Mesodermal cell (in vitro differentiated cells): ENCODE measurements at regions not wholly inside any gene's neighbourhood (a gene's known extent, or its start where the extent isn't known, plus 50 kb on each side); places are given as distances from the start of the nearest gene placed in this dataset.

Experiments
- H3K27ac ChIP-seq: 2 replicates; pipeline ENCODE4 v1.7.0; 2013; ENCODE audit warnings: mild to moderate bottlenecking, low read depth, low read length, moderate library complexity; ENCODE audit not compliant: severe bottlenecking
- H3K36me3 ChIP-seq: 2 replicates; pipeline ENCODE4 v1.7.1; 2013; ENCODE audit warnings: mild to moderate bottlenecking, low read length, moderate library complexity; ENCODE audit not compliant: control insufficient read depth, insufficient read depth
- H3K4me1 ChIP-seq: one replicate; pipeline ENCODE4 v1.7.1; 2013; ENCODE audit warnings: mild to moderate bottlenecking, low read length; ENCODE audit not compliant: insufficient read depth, control insufficient read depth, poor library complexity, severe bottlenecking
- H3K4me3 ChIP-seq: 2 replicates; pipeline ENCODE4 v1.7.0; 2013; ENCODE audit warnings: low read length, control low read depth, mild to moderate bottlenecking; ENCODE audit not compliant: insufficient read depth, poor library complexity, severe bottlenecking; ENCODE audit errors: extremely low read depth
- H3K9me3 ChIP-seq: 2 replicates; pipeline ENCODE4 v1.7.1; 2013; ENCODE audit warnings: mild to moderate bottlenecking, low read length, moderate library complexity; ENCODE audit not compliant: control insufficient read depth
- WGBS, 2 experiments: methylation state at CpG; one replicate each; pipeline ENCODE4 v1.1.5; 2013; ENCODE audit warnings: missing lambda C conversion rate in 2 of 2; ENCODE audit not compliant: insufficient coverage in 2 of 2; 5-methylcytosine and 5-hydroxymethylcytosine counted together

DNA sequence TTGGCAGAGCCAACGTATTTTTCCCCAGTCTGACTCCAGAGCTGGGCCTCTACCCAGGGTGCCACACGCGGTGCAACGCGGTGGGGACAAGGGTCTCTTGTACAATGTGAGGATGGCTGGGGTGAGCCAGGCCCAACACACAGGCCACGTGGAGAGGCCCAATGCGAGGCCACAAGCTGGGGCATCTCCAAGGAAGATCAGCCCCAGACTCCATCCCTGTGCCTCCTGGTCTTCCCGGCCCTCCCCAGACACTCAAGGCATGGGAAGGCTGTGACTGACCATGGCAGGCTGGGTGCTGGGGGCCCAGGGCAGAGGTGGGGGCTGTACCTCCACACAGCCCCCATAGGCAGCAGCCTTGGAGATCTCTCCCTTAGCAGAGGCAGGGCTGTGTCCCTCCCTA, 135.3 kb upstream of the FAM20C start:
- Histone ChIP-seq H3K27ac (no peak overlapping the region), H3K9me3 (no peaks in the 10 kb centered on the region), H3K36me3 (no peaks in the 10 kb centered on the region), H3K4me1 (no peaks in the 10 kb centered on the region), H3K4me3 (no peak overlapping the region)
- WGBS, 2 experiments: 91 to 97% methylated on average over 2 to 3 of the region's 8 CpGs

DNA sequence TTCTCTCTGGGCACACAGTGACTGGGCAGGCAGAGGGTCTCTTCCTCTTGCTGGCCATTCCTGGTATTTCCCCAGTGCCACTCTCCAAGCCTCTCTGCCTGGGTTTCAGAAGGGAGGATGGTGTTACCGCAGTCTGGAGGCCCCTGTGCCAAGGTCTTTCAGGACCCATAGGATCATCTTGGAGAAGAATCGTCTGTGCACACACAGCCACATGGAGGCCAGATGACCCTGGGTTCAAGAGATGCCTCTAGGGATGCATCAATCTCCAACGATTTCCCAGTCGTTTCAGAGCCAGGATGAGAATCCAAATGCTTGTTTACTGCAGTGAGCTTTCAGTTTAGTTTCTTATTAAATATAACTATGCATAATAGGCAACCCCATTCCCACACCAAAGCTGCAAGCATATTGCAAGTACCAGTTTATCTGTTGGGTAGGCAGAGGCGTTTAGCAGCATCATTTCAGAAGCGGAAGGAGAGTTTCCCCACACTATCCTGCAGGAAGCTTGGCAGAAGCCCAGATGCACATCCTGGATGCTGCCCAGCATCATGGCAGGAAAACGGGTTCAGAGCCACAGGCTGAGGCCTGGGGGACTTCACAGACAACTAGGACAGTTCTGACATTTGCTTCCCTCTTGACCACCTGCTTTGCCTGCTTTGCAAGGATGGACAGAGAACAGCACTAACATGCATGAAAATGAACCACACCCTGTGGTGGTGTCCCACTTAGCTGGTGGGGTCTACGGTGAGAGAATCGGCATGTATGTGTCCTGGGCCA, 134.7 kb upstream of the FAM20C start:
- no peak overlapping the region for H3K4me3 ChIP-seq
- 94 to 97% methylated on average over 8 to 9 of the region's 9 CpGs for WGBS, 2 experiments
- H3K4me1 ChIP-seq: no peaks in the 10 kb centered on the region
- H3K9me3 ChIP-seq: no peaks in the 10 kb centered on the region
- no peak overlapping the region for H3K27ac ChIP-seq
- no peaks in the 10 kb centered on the region for H3K36me3 ChIP-seq

DNA sequence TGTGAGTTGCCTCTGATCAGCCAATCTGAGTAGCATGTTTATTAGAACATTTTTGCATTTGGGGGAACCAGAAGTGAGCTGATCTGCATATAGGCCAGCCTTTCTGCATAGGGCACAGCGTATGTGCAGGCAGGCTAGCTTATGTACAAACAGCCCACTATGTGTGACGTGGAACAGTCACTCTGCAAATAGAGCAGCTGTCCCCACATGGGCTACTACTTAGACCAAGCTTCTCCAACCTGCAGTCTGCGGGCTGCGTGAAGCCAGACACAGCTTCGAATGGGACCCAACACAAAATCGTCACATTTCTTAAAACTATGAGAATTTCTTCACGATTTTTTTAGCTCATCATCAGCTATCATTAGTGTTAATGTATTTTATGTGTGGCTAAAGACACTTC, 134.1 kb upstream of the FAM20C start:
- Histone ChIP-seq H3K27ac (no peak overlapping the region), H3K36me3 (no peaks in the 10 kb centered on the region), H3K4me3 (no peak overlapping the region), H3K9me3 (no peaks in the 10 kb centered on the region), H3K4me1 (no peaks in the 10 kb centered on the region)
- 82 to 98% methylated on average over 4 to 7 of the region's 7 CpGs for WGBS, 2 experiments

DNA sequence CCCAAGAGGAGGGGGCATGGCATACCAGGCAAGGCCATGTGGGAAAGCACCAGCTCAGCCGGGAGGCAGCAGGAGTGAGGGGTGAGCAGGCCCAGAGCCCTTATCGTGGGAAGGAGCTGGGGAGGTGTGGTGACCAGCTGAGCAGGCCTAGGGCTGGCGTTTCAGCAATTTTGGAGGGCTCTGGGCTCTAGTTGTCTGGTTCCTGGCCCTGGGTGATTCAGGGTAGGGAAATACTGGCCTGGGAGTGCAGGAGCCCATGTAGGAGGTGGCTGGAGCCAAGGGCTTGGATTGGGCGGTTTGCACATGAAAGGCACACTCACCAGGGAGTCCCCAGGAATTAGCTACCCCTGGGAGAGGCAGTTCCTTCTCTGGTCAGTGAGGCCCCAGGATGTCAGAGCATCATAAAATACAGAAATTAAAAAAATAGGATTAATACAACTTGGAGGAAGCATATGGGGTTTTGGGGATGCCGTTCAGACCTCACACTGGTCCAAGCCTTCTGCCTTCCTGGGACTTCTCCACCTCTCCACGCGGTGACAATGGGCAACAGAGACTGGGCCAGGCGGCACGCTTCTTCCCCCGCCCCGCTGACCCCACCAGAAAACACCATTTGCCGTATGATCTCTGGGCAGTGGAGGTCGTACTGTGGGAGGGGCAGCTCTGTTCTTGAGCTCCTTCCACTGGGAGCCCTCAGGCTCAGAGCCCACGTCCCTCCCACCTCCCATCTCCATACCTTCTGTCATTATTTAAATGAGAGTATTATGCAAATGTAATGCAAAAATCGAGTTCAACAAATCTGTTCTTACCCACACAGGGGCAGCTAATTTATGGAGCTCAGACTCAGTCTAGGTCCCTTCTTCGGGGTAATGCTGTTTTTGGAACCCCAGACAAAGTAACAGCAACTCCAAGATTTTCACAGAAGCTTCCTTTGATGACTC, 133.0 kb upstream of the FAM20C start:
- Histone ChIP-seq H3K4me3 (no peak overlapping the region), H3K36me3 (no peaks in the 10 kb centered on the region), H3K4me1 (peaks cover 1% of the 10 kb centered on the region), H3K27ac (no peak overlapping the region), H3K9me3 (no peaks in the 10 kb centered on the region)
- 51 to 56% methylated on average over 6 to 13 of the region's 16 CpGs for WGBS, 2 experiments

DNA sequence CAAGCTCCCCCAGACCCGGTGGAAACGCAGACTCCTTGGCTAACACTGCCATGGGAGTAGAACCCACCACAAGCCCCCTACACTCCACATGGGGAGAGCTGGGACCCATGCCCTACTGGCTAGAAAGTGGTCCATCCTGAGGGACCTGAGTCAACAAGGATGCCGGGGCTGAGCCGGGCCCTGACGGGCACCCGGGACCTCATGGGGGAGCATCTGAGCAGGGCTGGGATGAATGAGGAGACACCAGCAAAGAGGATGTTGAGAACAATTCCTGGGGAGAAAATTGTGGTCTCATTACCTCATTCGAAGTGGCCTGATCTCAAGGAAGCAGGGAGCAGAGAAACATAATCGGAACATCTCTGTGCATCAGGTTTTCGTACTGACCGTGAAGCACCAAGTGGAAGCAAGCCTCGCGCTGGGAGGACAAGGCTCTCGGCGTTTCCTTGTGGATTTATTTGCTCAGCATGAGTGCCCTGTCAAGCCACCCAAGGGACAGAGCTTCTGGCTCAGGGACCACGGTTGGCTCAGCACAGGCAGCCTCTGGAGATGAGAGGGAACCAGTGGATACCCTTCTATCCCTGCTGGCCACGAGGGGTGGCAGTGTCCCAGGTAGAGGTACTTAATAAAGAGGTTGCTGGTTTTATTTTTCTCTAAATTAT, 132.2 kb upstream of the FAM20C start:
- Histone ChIP-seq H3K9me3 (no peaks in the 10 kb centered on the region), H3K4me1 (peaks cover 4% of the 10 kb centered on the region), H3K4me3 (no peak overlapping the region), H3K36me3 (no peaks in the 10 kb centered on the region), H3K27ac (no peak overlapping the region)
- 88 to 90% methylated on average over 12 to 14 of the region's 16 CpGs for whole genome bisulfite sequencing, 2 experiments

DNA sequence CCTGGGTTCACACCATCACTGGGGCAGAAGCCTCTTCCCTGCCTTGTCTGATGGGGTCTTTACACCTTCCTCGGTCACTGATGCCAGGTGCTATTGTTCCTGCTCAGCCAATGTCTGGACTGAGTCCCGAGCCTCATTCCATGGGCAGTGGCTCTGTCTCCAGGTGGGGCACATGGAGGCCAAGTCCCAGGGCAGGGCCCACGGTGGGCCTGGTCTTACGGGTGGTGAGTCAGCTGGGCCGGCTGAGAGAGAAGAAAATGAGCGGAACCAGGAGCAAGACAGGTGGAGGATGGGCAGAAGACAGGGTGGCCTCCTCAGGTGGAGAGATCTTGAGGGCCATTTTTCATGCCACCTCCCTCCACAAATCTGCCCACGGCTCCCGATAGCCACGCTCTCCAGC, 131.7 kb upstream of the FAM20C start:
- Histone ChIP-seq H3K4me1 (peaks cover 4% of the 10 kb centered on the region), H3K36me3 (no peaks in the 10 kb centered on the region), H3K27ac (no peak overlapping the region), H3K4me3 (no peak overlapping the region), H3K9me3 (no peaks in the 10 kb centered on the region)
- 94 to 100% methylated on average over 5 to 6 of the region's 9 CpGs for WGBS, 2 experiments

DNA sequence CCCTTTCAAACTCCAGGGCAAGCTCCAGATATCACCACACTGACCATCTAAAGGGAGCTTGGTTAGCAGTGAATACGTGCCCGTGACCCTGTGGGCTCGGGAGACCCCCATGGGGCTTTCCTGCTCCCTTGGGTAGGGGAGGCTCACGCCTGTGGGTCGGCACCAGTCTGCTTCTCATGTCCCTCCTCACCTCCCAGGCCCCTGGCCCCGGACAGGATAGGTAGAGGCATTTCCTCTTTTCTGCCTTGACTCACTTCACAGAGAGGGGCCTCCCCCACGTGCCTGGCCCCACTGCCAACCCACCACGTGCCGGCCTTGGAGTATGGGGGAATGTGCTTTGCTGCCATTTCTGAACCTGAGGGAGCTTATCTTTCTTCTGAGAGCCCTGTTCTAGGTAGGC, 131.3 kb upstream of the FAM20C start:
- Histone ChIP-seq H3K4me3 (no peak overlapping the region), H3K36me3 (no peaks in the 10 kb centered on the region), H3K4me1 (peaks cover 4% of the 10 kb centered on the region), H3K9me3 (no peaks in the 10 kb centered on the region), H3K27ac (no peak overlapping the region)
- WGBS, 2 experiments: 90 to 100% methylated on average over 1 to 4 of the region's 9 CpGs

DNA sequence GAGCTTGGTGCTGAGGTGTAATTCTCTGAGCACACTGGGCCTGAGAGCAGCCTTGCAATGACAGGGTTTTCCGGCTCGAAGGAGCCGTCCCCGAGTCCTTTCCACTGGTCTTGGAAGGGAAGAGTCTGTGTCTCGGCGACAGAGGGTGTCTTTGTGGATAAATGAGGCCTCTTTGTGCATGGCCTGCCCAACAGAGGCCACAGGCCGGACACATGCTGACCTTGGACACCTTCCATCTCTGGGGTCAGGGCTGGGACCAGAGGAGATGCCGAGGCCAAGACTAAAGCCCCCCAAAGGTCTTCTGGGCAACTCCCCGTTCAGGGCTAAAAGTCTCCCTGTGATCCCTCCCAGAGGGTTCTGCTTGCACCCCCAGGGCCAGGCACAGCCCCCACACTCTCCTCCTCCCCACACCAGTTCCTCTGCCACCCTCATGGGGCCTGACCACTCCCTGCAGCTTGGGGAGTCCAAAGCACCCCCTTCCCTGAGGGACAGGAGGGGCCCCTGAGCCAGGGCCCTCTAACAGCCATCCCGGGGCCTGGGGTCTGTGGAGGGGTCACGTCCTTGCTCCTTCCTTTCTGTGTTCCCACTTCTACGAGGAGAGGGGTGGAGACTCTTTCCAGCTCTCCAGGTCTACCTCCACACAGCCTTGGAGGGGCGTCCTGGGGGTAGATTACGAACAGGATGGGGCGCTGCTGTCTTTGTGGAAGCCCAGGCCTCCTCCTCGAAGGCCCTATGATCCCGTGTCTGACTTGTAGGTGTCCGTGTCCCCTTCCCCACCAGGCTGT, 130.6 kb upstream of the FAM20C start:
- 87 to 88% methylated on average over 13 to 16 of the region's 18 CpGs for WGBS, 2 experiments
- no peaks in the 10 kb centered on the region for H3K9me3 ChIP-seq
- no peak overlapping the region for H3K4me3 ChIP-seq
- no peak overlapping the region for H3K27ac ChIP-seq
- H3K36me3 ChIP-seq: no peaks in the 10 kb centered on the region
- peaks cover 4% of the 10 kb centered on the region for H3K4me1 ChIP-seq

DNA sequence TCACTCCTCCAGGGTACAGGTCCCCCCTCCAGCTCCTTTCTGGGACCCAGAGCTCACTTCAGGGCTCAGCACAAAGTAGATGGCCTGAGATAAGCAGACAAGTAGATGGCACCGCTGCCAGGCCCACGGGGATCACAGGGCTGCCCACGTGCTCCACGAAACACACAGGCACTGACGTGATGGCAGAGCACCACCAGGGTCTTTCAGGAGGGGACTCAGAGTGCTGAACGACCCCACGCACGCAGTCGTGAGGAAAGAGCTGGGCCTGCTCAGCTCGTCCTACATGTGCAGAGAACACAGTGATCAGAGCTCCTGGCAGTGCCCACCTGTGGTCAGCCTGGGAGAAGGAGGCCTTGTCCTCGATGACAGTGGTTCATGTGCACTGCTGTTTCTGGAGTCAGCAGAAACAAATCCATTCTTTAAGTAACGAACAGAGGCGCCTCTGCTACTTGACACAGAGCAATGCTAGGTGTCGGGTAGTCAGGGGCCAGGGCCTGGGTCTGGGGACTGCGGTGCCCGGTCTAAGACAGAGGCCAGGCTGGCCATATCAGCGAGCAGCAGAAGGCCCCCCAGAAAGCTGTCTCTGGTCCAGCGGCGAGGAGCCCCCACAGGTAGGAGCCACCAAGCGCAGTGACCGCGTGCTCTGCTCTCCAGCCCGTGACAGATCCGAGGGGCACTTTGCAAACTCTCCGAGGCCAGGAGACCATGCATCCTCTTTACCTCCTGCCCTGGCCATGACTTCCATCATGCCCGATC, 129.8 kb upstream of the FAM20C start:
- Histone ChIP-seq H3K4me1 (peaks cover 4% of the 10 kb centered on the region), H3K27ac (no peak overlapping the region), H3K9me3 (no peaks in the 10 kb centered on the region), H3K36me3 (no peaks in the 10 kb centered on the region), H3K4me3 (no peak overlapping the region)
- 93 to 94% methylated on average over 26 of the region's 26 CpGs for WGBS, 2 experiments
